Choroid plexus epithelial cell (primary cell): ENCODE measurements at regions not wholly inside any gene's neighbourhood (a gene's known extent, or its start where the extent isn't known, plus 50 kb on each side); places are given as distances from the start of the nearest gene placed in this dataset.

Experiments used
- DNase-seq: peaks from one replicate; pipeline ENCODE4 v3.0.0-alpha.2; 2010; ENCODE audit warnings: low read depth
- H3K4me3 ChIP-seq: 2 replicates; pipeline ENCODE4 v1.5.1; 2011; ENCODE audit warnings: low read depth, mild to moderate bottlenecking, control low read depth, low read length, moderate library complexity
- CTCF ChIP-seq: conservative IDR thresholded peaks from 2 replicates; pipeline ENCODE4 v1.5.1; 2011; ENCODE audit warnings: low read depth, mild to moderate bottlenecking, control low read depth, inconsistent platforms, low read length, moderate library complexity

GRCh38 chr6:19731282-19731681 lies 105.9 kb upstream of the ID4 start:
- TF ChIP-seq CTCF: no peak
- H3K4me3 ChIP-seq: no peak overlapping the region
- DNase-seq: peak; percentile 94

DNA sequence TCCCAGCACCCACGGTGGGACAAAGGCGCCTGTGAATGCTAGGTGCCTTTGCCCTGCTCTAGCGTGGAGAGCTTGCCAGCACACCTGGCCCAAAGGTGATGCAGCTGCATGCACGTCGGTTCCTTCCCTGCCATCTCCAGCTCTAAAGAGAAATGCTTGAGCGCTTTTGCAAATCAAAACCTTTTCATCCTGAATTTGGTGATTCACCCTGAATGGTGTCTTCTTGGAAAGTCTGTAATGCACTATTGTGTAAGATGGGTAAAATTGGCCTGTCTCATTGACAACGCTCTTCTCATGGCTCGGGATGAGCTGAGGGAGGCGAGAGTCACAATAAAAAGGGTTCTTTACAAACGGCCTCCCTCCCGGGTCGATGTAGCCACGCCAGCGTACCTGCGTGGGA lies 103.1 kb upstream of the ID4 start:
- DNase-seq: no peak
- no peak for TF ChIP-seq CTCF
- H3K4me3 ChIP-seq: no peak overlapping the region

- H3K4me3 ChIP-seq: no peak overlapping the region
- DNase-seq: no peak
- no peak for TF ChIP-seq CTCF
Measured at GRCh38 chr6:19734519-19734918, 102.7 kb upstream of the ID4 start.

DNA sequence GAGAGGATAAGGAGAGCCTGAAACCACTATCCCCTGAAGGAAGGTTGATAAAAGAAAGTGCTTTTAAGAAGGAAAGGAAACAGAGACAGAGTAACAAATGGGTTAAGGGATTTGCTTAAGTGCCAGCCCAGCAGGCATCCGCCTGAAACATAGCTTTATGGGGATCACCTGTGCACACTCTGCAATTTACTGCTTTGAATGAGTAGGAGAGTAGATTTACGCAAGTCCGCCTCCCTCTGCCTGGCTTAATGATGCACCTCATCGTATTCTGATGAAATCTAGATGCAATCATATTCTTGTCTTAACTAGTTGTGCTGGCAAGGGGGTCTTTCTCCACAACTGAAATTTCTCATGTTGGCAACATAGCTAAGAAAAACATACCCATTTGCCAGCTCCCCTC lies 101.1 kb upstream of the ID4 start:
- no peak for DNase-seq
- H3K4me3 ChIP-seq: no peak overlapping the region
- no peak for TF ChIP-seq CTCF

DNA sequence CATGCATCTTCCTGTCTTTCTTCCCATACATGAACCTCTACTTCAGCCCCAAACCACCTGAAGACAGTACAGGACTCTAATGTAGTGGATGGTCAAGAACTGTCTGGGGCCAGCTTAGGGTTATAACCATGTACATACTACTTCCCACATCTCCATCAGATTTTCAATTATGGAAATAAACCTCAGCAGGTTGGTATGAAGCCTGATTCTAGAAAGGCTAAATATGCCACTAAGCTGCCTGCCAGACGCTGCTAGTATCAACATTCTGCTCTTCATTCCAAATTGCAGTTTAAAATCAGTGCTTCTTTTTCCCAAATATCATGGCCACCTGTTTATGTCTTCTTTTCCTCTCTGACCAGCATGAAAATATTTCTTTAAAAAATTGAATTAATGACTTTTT lies 99.2 kb upstream of the ID4 start:
- no peak for TF ChIP-seq CTCF
- DNase-seq: no peak
- H3K4me3 ChIP-seq: no peak overlapping the region

DNA sequence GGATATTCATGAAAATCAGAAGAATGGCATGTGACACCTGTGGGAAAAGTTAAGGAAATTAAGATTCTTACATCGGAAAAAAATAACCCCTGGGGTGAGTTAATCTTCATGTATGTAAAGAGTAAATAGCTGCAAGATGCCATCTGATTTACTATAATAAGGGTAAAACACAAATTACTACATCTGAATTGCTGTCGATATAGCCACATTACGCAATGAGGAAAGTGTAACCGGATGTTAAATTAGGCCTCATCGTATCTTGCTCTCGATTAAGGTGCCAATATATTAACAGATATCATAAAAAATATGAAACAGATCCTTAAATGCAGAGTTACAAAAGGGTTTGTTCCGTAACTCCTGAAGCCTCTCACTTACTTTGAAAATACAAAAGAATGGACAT lies 87.4 kb upstream of the ID4 start:
- no peak for DNase-seq
- H3K4me3 ChIP-seq: no peak overlapping the region
- TF ChIP-seq CTCF: no peak

DNA sequence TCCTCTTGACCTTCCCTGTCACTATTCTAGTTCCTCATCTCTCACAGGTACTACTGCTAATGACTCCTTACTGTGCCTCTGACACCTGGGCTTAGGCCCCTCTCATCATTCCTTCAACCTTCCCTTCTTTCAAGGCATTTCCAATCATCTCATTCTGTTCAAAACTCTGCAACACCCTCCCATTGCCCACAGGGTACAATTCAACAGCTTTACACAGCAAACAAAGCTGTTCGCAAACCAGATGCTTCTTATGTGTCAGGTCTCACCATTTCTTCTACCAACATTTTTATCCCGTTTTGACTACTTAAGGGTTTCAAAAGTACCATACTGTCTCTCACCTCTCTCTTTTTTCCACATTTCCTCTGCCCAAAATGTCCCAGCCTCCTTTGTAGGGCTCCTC lies 84.4 kb upstream of the ID4 start:
- no peak for DNase-seq
- H3K4me3 ChIP-seq: no peak overlapping the region
- TF ChIP-seq CTCF: no peak
